ENCODE measurements at regions not wholly inside any gene's neighbourhood (a gene's known extent, or its start where the extent isn't known, plus 50 kb on each side); places are given as distances from the start of the nearest gene placed in this dataset.

GRCh38 chr5:82346399-82347165, 68.4 kb upstream of the RPS23 start:
- in situ Hi-C loops (cut with MboI; ENCODE audit: low sequenced_read_pairs, unreplicated experiment): no loop called here
- no peak for DNase-seq (ENCODE audit: low spot score)
- TF ChIP-seq CTCF (IDR thresholded peaks at IDR 0.05; ENCODE audit: borderline replicate concordance, control extremely low read depth, extremely low read depth, insufficient read depth, missing control alignments): no peak

- DNase-seq (ENCODE audit: low spot score): no peak
- in situ Hi-C loops (cut with MboI; ENCODE audit: low sequenced_read_pairs, unreplicated experiment): no loop called here
- no peak for TF ChIP-seq CTCF (IDR thresholded peaks at IDR 0.05; ENCODE audit: borderline replicate concordance, control extremely low read depth, extremely low read depth, insufficient read depth, missing control alignments)
These were observed 67.0 kb upstream of the RPS23 start for GRCh38 chr5:82345108-82345507.

GRCh38 chr5:82341325-82341724, 63.2 kb upstream of the RPS23 start:
- in situ Hi-C loops (cut with MboI; ENCODE audit: low sequenced_read_pairs, unreplicated experiment): no loop called here
- no peak for DNase-seq (ENCODE audit: low spot score)
- TF ChIP-seq CTCF (IDR thresholded peaks at IDR 0.05; ENCODE audit: borderline replicate concordance, control extremely low read depth, extremely low read depth, insufficient read depth, missing control alignments): no peak

GRCh38 chr5:82340799-82341198, 62.6 kb upstream of the RPS23 start:
- in situ Hi-C loops (cut with MboI; ENCODE audit: low sequenced_read_pairs, unreplicated experiment): no loop called here

GRCh38 chr5:82339792-82340191, 61.6 kb upstream of the RPS23 start:
- DNase-seq (ENCODE audit: low spot score): no peak
- no peak for TF ChIP-seq CTCF (IDR thresholded peaks at IDR 0.05; ENCODE audit: borderline replicate concordance, control extremely low read depth, extremely low read depth, insufficient read depth, missing control alignments)
- in situ Hi-C loops (cut with MboI; ENCODE audit: low sequenced_read_pairs, unreplicated experiment): no loop called here

More at GRCh38 chr5:82340799-82341198, 62.6 kb upstream of the RPS23 start:
- TF ChIP-seq CTCF (IDR thresholded peaks at IDR 0.05; ENCODE audit: borderline replicate concordance, control extremely low read depth, extremely low read depth, insufficient read depth, missing control alignments): no peak
- no peak for DNase-seq (ENCODE audit: low spot score)

GRCh38 chr5:82338771-82339373, 60.7 kb upstream of the RPS23 start:
- no peak for DNase-seq (ENCODE audit: low spot score)
- in situ Hi-C loops (cut with MboI; ENCODE audit: low sequenced_read_pairs, unreplicated experiment): no loop called here
- no peak for TF ChIP-seq CTCF (IDR thresholded peaks at IDR 0.05; ENCODE audit: borderline replicate concordance, control extremely low read depth, extremely low read depth, insufficient read depth, missing control alignments)

Measured in GM13976 (cell line).